ENCODE measurements at regions not wholly inside any gene's neighbourhood (a gene's known extent, or its start where the extent isn't known, plus 50 kb on each side); places are given as distances from the start of the nearest gene placed in this dataset.

- no peaks in the 10 kb centered on the region for H3K79me2 ChIP-seq (ENCODE audit: insufficient read depth, low read length)
- peaks cover 1% of the 10 kb centered on the region for H3K4me1 Mint-ChIP-seq (ENCODE audit: low read depth, unreplicated experiment)
- H3K9me3 ChIP-seq (ENCODE audit: insufficient read depth, low read depth, low read length): no peaks in the 10 kb centered on the region
- H3K27ac ChIP-seq (ENCODE audit: low read depth, low read length): no peak overlapping the region
- FAIRE-seq: no peak
- no peak for DNase-seq (ENCODE audit: low read depth)
- TF ChIP-seq, protein P1, sequence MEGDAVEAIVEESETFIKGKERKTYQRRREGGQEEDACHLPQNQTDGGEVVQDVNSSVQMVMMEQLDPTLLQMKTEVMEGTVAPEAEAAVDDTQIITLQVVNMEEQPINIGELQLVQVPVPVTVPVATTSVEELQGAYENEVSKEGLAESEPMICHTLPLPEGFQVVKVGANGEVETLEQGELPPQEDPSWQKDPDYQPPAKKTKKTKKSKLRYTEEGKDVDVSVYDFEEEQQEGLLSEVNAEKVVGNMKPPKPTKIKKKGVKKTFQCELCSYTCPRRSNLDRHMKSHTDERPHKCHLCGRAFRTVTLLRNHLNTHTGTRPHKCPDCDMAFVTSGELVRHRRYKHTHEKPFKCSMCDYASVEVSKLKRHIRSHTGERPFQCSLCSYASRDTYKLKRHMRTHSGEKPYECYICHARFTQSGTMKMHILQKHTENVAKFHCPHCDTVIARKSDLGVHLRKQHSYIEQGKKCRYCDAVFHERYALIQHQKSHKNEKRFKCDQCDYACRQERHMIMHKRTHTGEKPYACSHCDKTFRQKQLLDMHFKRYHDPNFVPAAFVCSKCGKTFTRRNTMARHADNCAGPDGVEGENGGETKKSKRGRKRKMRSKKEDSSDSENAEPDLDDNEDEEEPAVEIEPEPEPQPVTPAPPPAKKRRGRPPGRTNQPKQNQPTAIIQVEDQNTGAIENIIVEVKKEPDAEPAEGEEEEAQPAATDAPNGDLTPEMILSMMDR (IDR thresholded peaks at IDR 0.05; ENCODE audit: insufficient read depth, low read depth, low read length): no peak
- TF ChIP-seq EZH2 (IDR thresholded peaks at IDR 0.05; ENCODE audit: insufficient read depth, low read length): no peak
- no peak overlapping the region for H3K4me3 ChIP-seq (ENCODE audit: insufficient read depth, low read depth, low read length)
- H3K4me3 Mint-ChIP-seq (ENCODE audit: unreplicated experiment): no peak overlapping the region
- H3K27me3 Mint-ChIP-seq (ENCODE audit: low read depth, unreplicated experiment): no peaks in the 10 kb centered on the region
- H3K27ac Mint-ChIP-seq (ENCODE audit: unreplicated experiment): no peak overlapping the region
- no peaks in the 10 kb centered on the region for H4K20me1 ChIP-seq (ENCODE audit: insufficient read depth, low read length)
- no peak overlapping the region for H2AFZ ChIP-seq (ENCODE audit: low read depth, low read length)
- H3K27me3 ChIP-seq (ENCODE audit: insufficient read depth, low read length): no peaks in the 10 kb centered on the region
- H3K4me2 ChIP-seq (ENCODE audit: low read length): no peak overlapping the region
- no peaks in the 10 kb centered on the region for H3K9me3 Mint-ChIP-seq (ENCODE audit: unreplicated experiment)
- H3K9ac ChIP-seq (ENCODE audit: low read length): no peak overlapping the region
- no peaks in the 10 kb centered on the region for H3K36me3 Mint-ChIP-seq (ENCODE audit: low read depth, unreplicated experiment)
- no peaks in the 10 kb centered on the region for H3K36me3 ChIP-seq (ENCODE audit: insufficient read depth, low read length)
- no peaks in the 10 kb centered on the region for H3K4me1 ChIP-seq (ENCODE audit: insufficient read depth, low read length)
These were observed 978.7 kb upstream of the NUDT12 start for GRCh38 chr5:104541141-104541785.

DNA sequence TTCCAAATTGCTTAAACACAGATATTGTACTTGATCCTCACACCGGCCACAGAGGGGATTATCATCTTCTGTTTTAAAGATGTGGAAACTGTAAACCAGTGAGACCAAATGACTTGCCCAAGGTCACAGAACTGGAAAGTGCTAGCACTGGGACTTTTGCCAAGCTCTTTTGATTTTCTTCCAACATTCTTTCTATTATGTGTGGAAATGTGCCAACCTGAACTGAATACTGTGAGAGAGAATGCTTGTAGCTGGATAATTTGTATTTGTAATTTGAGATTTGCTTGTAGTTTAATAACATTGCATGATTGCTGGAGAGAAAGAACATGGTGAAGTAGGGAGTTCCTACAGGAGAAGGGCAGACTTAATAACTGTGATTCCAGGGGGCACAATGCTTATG lies 977.9 kb upstream of the NUDT12 start:
- Mint-ChIP-seq H3K36me3 (ENCODE audit: low read depth, unreplicated experiment) (no peaks in the 10 kb centered on the region), H3K27me3 (ENCODE audit: low read depth, unreplicated experiment) (no peaks in the 10 kb centered on the region), H3K27ac (ENCODE audit: unreplicated experiment) (no peak overlapping the region), H3K9me3 (ENCODE audit: unreplicated experiment) (no peaks in the 10 kb centered on the region), H3K4me3 (ENCODE audit: unreplicated experiment) (no peak overlapping the region), H3K4me1 (ENCODE audit: low read depth, unreplicated experiment) (peaks cover 1% of the 10 kb centered on the region)
- no peaks in the 10 kb centered on the region for H3K79me2 ChIP-seq (ENCODE audit: insufficient read depth, low read length)
- DNase-seq (ENCODE audit: low read depth): peak; percentile 61
- H3K9me3 ChIP-seq (ENCODE audit: insufficient read depth, low read depth, low read length): no peaks in the 10 kb centered on the region
- no peak overlapping the region for H3K9ac ChIP-seq (ENCODE audit: low read length)
- H3K4me2 ChIP-seq (ENCODE audit: low read length): no peak overlapping the region
- no peak overlapping the region for H2AFZ ChIP-seq (ENCODE audit: low read depth, low read length)
- H3K27ac ChIP-seq (ENCODE audit: low read depth, low read length): no peak overlapping the region
- TF ChIP-seq, protein P1 (IDR thresholded peaks at IDR 0.05; ENCODE audit: insufficient read depth, low read depth, low read length): no peak
- TF ChIP-seq EZH2 (IDR thresholded peaks at IDR 0.05; ENCODE audit: insufficient read depth, low read length): no peak
- H3K4me3 ChIP-seq (ENCODE audit: insufficient read depth, low read depth, low read length): no peak overlapping the region
- no peak for FAIRE-seq
- H4K20me1 ChIP-seq (ENCODE audit: insufficient read depth, low read length): no peaks in the 10 kb centered on the region
- H3K36me3 ChIP-seq (ENCODE audit: insufficient read depth, low read length): no peaks in the 10 kb centered on the region
- H3K4me1 ChIP-seq (ENCODE audit: insufficient read depth, low read length): no peaks in the 10 kb centered on the region
- no peaks in the 10 kb centered on the region for H3K27me3 ChIP-seq (ENCODE audit: insufficient read depth, low read length)

DNA sequence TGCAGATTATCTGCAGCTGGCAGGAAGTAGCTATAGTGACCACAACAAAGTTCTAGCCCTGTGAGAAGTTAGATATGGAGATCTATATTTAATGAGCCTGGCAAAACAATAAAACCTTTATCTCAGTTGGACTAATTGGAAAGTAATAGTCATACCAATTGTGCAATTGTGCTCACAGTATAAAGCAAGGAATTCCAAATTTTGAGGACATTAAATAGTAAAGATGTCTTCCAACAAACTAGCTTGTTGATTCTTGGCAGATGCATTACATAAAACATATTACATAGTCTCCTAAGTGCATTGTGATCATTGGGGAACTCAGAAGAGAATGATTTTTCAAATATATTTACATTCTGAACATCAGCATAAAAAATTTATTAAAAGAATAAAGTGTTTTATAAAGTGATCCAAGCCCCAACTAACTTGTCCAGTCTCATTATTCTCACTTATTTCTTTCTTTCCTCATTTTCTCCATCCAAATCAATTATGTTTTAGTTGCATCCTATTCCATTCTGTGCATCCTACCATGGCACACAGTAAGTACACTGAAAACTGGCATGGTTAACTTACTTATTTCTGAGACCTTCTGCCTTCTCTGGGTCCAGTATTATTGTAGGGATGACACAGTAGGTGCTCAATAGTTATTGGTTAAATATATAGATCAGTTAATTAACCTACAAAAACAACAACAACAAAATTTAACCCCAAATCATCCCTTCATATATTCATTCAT lies 977.2 kb upstream of the NUDT12 start:
- Histone ChIP-seq H3K79me2 (ENCODE audit: insufficient read depth, low read length) (no peaks in the 10 kb centered on the region), H4K20me1 (ENCODE audit: insufficient read depth, low read length) (no peaks in the 10 kb centered on the region), H3K9me3 (ENCODE audit: insufficient read depth, low read depth, low read length) (no peaks in the 10 kb centered on the region), H3K4me2 (ENCODE audit: low read length) (no peak overlapping the region), H3K36me3 (ENCODE audit: insufficient read depth, low read length) (no peaks in the 10 kb centered on the region), H3K27me3 (ENCODE audit: insufficient read depth, low read length) (no peaks in the 10 kb centered on the region), H3K4me3 (ENCODE audit: insufficient read depth, low read depth, low read length) (no peak overlapping the region), H3K9ac (ENCODE audit: low read length) (no peak overlapping the region), H3K27ac (ENCODE audit: low read depth, low read length) (no peak overlapping the region), H2AFZ (ENCODE audit: low read depth, low read length) (no peak overlapping the region), H3K4me1 (ENCODE audit: insufficient read depth, low read length) (no peaks in the 10 kb centered on the region)
- Mint-ChIP-seq H3K4me3 (ENCODE audit: unreplicated experiment) (no peak overlapping the region), H3K27ac (ENCODE audit: unreplicated experiment) (no peak overlapping the region), H3K36me3 (ENCODE audit: low read depth, unreplicated experiment) (no peaks in the 10 kb centered on the region), H3K9me3 (ENCODE audit: unreplicated experiment) (no peaks in the 10 kb centered on the region), H3K27me3 (ENCODE audit: low read depth, unreplicated experiment) (no peaks in the 10 kb centered on the region), H3K4me1 (ENCODE audit: low read depth, unreplicated experiment) (peaks cover 1% of the 10 kb centered on the region)
- no peak for TF ChIP-seq EZH2 (IDR thresholded peaks at IDR 0.05; ENCODE audit: insufficient read depth, low read length)
- TF ChIP-seq, protein P1 (IDR thresholded peaks at IDR 0.05; ENCODE audit: insufficient read depth, low read depth, low read length): no peak
- FAIRE-seq: no peak
- DNase-seq (ENCODE audit: low read depth): peak; percentile 25

Measured in astrocyte (in vitro differentiated cells and primary cell).